ENCODE measurements at regions not wholly inside any gene's neighbourhood (a gene's known extent, or its start where the extent isn't known, plus 50 kb on each side); places are given as distances from the start of the nearest gene placed in this dataset.

GRCh38 chr21:16406355-16406754, 676.6 kb downstream of the USP25 start:
- TF ChIP-seq, protein P1, sequence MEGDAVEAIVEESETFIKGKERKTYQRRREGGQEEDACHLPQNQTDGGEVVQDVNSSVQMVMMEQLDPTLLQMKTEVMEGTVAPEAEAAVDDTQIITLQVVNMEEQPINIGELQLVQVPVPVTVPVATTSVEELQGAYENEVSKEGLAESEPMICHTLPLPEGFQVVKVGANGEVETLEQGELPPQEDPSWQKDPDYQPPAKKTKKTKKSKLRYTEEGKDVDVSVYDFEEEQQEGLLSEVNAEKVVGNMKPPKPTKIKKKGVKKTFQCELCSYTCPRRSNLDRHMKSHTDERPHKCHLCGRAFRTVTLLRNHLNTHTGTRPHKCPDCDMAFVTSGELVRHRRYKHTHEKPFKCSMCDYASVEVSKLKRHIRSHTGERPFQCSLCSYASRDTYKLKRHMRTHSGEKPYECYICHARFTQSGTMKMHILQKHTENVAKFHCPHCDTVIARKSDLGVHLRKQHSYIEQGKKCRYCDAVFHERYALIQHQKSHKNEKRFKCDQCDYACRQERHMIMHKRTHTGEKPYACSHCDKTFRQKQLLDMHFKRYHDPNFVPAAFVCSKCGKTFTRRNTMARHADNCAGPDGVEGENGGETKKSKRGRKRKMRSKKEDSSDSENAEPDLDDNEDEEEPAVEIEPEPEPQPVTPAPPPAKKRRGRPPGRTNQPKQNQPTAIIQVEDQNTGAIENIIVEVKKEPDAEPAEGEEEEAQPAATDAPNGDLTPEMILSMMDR (IDR thresholded peaks at IDR 0.05 in 8 of 11, conservative IDR thresholded peaks at IDR 0.05 in 3 of 11): no peak
- TF ChIP-seq POLR2A (IDR thresholded peaks at IDR 0.05): no peak

All from spleen (tissue), 7 donors.